ENCODE measurements at regions not wholly inside any gene's neighbourhood (a gene's known extent, or its start where the extent isn't known, plus 50 kb on each side); places are given as distances from the start of the nearest gene placed in this dataset.

DNA sequence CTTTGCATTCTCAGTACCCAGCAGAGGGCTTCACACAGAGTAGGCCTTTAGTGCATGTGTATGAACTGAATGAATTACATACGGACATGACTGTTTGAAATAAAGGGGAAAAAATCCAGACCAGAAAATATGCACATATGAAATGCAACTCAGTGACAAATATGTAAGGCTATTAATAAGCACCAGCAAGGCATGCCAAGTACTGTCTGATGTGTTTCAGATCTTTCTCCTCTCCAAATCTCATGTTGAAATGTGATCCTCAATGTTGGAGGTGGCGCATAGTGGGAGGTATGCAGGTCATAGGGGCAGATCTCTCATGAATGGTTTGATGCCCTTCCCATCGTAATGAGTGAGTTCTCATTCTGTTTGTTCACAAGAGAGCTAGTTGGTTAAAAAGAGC is 87.3 kb upstream of the TOMM7 start:
- no peak for DNase-seq

DNA sequence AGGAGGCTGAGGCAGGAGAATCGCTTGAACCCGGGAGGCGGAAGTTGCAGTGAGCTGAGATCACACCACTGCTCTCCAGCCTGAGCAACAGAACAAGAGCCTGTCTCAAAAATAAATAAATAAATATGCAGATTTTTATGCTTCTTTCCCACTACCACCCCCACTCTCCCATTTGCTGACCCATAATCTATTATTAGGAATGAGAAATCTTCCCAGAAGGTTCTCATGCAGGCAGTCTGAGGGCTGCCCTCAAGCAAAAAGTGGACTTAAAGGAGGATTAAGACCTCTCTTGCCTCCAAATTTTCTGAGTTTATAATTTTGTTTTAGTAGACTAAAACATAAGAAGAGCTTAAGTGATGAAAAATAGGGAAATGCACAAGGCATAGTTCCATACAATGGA is 85.2 kb upstream of the TOMM7 start:
- DNase-seq: no peak

DNA sequence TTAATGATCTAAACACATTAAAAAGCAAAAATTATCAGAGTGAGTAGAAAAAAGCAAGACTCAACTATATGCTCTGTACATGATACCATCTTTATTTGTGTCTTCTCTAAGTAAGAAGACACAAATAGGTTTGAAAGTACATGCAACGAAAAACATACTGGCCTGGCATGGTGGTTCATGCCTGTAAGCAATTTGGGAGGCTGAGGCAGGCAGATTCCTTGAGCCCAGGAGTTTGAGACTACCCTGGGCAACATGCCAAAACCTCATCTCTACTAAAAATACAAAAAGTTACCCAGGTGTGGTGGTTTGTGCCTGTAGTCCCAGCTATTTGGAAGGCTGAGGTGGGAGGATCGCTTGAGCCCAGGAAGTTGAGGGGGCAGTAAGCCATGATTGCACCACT is 78.1 kb upstream of the TOMM7 start:
- no peak for DNase-seq

DNA sequence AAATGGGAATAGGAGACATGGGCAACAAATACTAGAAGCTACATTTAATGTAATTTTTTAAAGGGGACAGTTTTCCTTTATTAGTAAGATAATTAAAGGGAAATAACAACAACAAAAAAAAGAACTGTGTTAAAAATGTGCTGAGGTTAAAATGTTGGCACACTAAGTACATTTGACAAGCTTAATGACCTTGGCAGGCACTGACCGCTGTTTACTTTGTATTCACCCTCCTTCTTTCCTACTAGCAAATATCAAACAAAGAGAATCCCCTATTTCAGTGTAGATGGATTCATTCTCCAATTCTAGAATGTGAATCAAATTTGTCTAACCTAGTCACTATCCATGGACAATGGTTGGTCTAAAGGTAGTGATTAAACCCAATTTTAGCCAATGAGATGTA is 77.5 kb upstream of the TOMM7 start:
- DNase-seq: no peak

DNA sequence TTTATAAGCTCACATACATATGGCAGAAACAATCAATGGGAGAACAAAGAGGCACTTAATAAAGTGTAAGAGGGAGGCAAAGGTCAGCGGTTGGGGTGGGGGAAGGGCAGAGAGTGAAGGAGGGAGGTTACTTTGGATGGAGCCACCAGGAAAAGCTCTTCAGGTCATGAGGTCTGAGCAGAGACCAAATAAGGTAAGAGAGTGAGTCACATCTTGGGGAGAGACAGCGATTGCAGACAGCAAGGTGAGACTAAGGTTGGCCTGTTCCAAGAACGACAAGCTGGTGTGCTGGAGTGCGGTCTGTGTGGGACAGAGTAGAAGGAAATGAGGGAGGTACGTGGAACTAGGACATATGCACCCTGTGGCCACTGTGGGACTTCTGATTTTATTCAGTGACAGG is 74.3 kb upstream of the TOMM7 start:
- no peak for DNase-seq

DNA sequence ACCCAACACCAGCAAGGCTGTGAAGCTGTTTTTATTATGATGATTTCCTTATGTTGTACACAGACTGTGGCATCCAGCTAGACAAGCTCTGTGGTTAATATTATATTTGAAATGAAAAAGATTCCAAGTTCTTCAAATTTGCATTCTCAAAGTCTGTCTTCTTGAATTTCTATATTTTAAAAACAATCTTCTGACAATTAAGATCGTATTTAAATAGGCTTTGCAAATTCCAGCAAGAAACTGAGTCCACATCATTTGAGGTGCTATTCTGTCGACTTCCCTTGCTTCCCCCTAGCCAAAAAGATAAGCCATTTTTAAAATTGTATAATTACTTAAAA is 73.1 kb upstream of the TOMM7 start:
- DNase-seq: no peak

DNA sequence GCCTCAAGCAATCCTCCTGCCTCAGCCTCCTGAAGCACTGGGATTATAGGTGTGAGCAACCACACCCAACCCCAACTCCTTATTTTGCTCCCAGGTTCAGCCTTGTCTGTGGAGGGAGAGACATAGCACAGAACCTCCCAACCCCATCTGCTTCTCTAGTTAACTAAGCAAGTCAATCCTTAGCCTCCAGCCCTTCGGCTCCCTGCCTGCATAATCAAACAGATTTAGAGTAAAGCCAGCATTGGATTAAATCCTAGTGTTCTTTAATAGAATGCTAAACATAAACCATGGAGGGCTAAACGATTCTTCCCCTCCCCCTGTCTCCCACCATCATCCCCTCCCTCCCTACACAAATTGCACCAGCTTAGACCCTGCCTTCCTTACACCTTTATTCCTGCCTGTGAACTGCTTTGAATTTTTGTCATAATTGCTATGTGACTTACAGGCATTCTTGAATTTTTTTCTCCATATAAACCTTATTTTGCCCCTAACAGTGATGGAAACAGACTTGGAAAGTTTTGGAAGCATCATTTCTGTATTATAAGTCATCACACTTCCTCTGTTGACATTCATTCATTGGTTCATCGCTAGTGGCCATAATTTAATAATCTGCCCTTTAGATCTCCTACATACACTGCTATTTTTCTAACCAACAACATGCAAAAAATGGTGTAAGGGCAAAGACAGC is 72.6 kb upstream of the TOMM7 start:
- no peak for DNase-seq

DNA sequence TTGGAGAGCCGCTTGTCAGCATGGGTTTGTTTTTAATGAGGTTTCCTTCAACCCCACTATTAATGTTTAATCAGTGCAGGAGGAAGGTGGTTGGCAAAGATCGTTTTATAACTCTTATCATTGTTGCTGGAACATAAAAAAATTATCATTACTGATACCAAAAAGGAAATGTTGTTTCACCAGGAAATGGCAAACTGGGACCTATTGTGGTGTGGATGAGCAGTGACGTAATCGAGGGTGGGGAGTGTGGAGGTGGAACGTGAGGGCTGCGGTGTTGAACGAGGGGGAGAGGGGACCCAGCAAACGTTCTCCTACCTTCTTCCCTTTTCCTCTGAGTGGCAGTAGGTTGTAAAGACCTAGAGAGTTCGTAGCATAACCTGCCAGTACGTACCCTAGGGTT is 71.9 kb upstream of the TOMM7 start:
- DNase-seq: no peak

DNA sequence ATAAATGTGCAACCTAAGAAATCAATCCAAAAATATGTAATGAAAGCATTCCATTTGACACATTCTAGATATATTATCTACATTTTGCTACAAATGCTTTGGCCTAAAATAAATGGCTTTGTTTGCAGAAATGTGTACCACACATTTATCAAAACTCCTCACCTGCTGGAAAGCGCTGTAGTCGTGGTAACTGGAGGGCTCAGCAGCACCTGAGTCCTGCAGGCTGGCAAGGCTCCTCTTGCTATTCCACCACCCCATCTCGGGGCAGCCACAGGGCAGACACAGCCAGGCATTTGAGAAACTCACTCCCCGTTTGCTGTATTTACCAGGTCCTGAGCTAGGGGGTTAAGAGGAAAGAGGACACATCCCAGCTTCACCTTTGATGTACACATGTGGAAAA is 68.1 kb upstream of the TOMM7 start:
- no peak for DNase-seq

DNA sequence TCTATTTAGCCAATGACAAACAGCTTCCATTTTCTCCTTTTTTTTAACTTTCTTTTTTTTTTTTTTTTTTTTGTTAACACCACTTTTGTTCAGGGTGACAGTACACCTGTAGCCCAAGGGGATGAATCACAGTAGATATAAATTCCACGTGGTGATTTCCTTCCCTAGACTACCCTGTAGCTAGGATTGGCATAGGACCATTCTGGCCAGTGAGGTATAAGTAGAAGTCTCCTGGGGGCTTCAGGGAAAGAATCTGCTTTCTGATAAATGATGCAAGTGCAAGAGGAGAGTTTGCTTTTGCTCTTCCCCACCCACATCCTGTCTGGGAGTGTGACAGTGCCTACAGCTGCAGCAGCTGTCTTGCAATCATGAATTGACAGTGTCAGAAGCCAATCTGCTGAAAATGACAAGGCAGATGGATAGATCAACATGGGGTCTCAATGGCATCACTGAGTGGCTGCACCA is 63.2 kb upstream of the TOMM7 start:
- DNase-seq: peak; percentile 68

DNA sequence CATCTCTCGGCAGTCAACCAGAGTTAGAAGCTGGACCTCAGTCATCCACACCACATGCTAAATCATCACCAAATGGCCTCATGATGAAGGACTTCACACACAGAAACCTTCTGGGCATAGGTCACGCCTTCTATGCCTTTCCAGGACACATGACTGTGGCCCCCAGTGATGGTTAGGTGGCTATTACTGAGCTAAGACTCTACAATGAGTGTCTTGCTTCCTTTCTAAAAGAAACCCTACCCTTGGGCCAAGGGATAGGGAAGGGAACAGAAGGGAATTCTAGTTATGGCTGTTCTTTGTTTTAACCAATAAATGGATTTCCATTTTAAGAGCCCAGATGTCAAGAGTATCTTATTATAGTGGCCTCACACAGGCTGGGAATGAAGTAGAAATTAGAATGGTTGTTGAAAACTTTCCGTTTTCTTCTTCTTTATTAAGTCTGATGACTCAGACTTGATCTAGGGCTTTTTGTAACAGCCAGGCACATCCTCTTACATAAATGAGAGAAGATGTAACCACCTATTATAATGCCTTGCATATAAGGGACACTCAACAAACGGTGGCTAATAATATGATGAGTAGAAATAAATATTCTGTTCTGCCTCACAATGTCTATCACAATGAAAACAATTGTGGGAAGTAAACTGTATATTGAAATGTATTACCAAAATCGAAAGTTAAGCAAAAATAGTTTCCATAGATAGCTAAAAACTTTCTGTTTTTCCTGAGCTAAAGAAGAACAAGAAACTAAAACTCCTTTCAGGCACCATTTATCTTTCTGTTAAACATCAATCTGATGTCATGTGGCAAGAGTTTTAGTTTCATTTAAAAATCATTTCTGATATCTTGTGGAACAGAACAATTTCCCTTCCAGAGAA is 62.5 kb upstream of the TOMM7 start:
- DNase-seq: no peak

DNA sequence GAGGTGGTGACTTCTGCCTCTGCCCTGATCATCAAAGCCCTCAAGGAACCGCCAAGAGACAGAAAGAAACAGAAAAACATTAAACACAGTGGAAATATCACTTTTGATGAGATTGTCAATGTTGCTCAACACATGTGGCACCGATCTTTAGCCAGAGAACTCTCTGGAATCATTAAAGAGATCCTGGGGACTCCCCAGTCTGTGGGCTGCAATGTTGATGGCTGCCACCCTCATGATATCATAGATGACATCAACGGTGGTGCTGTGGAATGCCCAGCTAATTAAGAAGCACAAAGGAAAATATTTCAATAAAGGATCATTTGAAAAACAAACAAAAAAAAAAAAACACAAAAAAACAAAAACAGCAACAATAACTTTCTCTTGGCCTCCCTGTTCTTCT is 59.5 kb upstream of the TOMM7 start:
- no peak for DNase-seq

DNA sequence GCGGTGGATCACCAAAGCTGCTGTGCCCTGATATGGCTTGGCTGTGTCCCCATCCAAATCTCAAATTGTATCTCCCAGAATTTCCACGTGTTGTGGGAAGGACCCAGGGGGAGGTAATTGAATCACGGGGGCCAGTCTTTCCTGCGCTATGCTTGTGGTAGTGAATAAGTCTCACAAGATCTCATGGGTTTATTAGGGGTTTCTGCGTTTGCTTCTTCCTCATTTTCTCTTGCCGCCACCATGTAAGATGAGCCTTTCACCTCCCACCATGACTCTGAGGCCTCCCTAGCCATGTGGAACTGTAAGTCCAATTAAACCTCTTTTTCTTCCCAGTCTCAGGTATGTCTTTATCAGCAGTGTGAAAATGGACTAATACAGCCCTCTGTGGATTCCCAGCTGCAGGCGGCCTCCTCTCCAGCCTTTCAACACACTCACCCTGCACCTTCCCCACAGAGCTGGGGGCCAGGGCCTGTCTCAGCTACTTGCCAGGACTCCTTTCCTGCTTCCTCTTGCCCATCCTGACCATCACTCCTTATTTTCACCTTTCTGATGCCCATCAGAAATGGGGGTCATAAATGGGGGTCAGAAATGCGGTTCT is 57.2 kb upstream of the TOMM7 start:
- no peak for DNase-seq

DNA sequence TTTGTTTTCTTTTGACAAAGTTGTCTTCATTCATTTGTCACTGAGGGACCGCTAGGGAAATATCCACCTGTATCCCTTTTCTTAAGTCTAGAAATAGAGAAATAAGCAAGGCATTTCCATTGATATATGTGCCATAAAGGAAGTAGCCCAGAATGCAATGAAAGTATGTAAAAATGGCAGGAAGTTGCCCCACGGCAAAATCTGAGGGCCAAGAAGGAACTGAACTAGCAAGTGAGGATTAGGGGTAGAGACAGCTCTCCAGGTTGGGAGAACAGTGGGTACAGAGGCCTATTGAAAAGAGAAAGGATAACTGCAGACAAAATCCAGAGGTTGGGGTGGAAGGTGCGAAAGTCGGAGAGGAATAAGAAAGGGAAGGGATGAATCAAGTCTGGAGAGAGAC is 56.6 kb upstream of the TOMM7 start:
- DNase-seq: no peak

DNA sequence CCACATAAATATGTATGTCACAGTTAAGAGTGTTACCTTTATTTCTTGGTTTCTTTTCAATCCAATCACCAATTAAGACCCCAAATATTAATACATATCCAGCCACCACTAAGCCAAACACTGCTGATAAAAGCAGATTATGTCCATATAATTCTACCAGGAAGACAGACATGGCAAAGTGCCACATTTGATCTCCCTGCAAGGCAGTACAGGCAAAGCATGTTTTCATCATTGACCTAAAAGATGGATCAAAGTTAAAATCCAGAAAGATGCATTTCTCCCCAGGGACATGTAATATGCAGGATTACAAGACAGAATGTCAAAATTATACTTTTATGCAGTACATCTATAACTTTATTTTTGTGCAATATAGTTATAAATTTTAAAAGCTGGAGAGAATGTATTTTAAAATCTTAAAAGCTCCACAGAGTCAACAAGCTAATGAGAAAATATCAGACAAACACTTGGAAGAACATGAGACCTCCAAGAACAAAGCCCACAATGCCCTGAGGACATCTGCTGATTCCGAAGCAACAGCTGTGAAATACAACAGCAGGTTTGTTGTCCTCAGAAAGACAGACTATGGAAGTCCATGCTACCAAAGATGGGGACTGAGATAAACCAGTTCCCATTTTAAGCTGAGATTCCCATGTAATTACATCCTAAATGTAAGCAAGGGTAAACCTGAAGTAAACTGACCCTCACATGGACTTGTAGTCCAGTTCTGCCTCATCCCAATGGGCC is 54.5 kb upstream of the TOMM7 start:
- DNase-seq: peak; percentile 51

DNA sequence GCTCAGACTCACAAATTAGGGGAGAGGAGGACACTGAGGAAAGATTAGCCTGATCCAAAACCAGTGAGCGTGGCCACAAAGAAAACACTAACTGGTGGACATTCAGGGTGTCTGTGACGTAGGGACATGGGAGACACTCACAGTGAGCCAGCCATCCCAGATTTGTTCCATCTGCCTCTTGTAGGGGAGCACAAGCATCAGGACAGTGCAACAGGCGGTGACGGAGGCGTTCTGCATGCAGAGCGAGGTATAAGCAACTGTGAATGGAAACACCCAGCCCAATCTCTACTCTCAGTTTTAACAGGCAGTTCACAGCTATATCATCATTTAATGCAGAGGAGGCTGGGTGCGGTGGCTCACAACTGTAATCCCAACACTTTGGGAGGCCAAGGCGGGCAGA is 52.8 kb upstream of the TOMM7 start:
- DNase-seq: no peak

DNA sequence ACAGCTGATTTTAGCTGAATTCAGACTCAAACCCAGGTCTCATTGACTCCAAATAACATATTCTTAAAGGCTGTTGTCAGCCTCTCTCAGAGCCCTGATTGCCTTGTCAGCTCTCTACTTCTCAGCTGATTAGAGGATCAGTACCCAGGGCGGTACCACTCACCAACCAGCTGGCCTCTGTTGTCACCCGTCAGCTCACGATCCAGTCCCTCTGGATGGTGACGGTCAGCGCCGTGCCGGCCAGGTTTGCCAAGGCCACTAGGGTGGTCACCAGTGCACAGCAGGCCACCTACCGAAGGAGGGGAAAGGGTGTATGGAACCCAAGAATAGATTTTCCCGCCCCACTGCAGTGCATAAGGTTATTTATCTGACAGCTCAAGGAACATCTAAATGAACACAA is 52.3 kb upstream of the TOMM7 start:
- DNase-seq: no peak

All from NCI-H146 (cell line).